K562 (cell line): ENCODE measurements at regions not wholly inside any gene's neighbourhood (a gene's known extent, or its start where the extent isn't known, plus 50 kb on each side); places are given as distances from the start of the nearest gene placed in this dataset.

Experiments used
- CEBPB ChIP-seq: fragments of 450-650 bp; IDR thresholded peaks from 2 replicates; pipeline ENCODE4 v1.6.1; 2016; ENCODE audit warnings: missing genetic modification characterization, missing compliant biosample characterization
- CREB1 ChIP-seq, 2 experiments: sonication (generic) in 1 of 2; formaldehyde crosslinking in 1 of 2; IDR thresholded peaks; 2 replicates each; pipeline versions ENCODE4 v1.6.1 to v1.8.0; 2012 to 2022; ENCODE audit warnings: inconsistent platforms in 1 of 2, mild to moderate bottlenecking in 1 of 2, missing genetic modification reagents in 1 of 2, moderate library complexity in 1 of 2
- CTCF ChIP-seq, 3 experiments: IDR thresholded peaks in 2 of 3; conservative IDR thresholded peaks in 1 of 3; 2 replicates each; pipeline ENCODE4 v1.5.1; 2011 to 2012; ENCODE audit warnings: low read length in 3 of 3, mild to moderate bottlenecking in 3 of 3, control low read depth in 2 of 3, improper control_type of control experiment in 1 of 3, inconsistent platforms in 1 of 3, low read depth in 1 of 3, mixed read lengths in 1 of 3, moderate library complexity in 1 of 3; ENCODE audit not compliant: insufficient read depth in 2 of 3
- MYC ChIP-seq, 2 experiments: fragments of 250-450 bp in 1 of 2; sonication (Bioruptor Pico) in 1 of 2; IDR thresholded peaks; 2 replicates each; pipeline versions ENCODE4 v1.5.1 to v1.6.1; 2012 to 2021; ENCODE audit warnings: low read depth in 2 of 2, borderline replicate concordance in 1 of 2, improper control_type of control experiment in 1 of 2, low read length in 1 of 2, mild to moderate bottlenecking in 1 of 2, moderate library complexity in 1 of 2
- POLR2A ChIP-seq: fragments of 450-650 bp; conservative IDR thresholded peaks from 2 replicates; pipeline ENCODE4 v1.6.1; 2016
- PTRF ChIP-seq: fragments of 450-650 bp; IDR thresholded peaks from 2 replicates; pipeline ENCODE4 v1.6.1; 2016; ENCODE audit warnings: mild to moderate bottlenecking, missing genetic modification characterization, missing compliant biosample characterization
- ZNF143 ChIP-seq: sonication (generic); formaldehyde crosslinking; IDR thresholded peaks from 2 replicates; pipeline ENCODE4 v1.9.0; 2022; ENCODE audit warnings: mild to moderate bottlenecking, missing genetic modification reagents
- ZNF449 ChIP-seq: fragments of 250-450 bp; sonication (Bioruptor Pico); IDR thresholded peaks from 2 replicates; pipeline ENCODE4 v1.8.0; 2022; ENCODE audit warnings: moderate library complexity, mild to moderate bottlenecking, inconsistent platforms

GRCh38 chr6:2509711-2510110 is 241.0 kb downstream of the MYLK4 start:
- TF ChIP-seq CTCF (IDR thresholded peaks at IDR 0.05 in 2 of 3, conservative IDR thresholded peaks at IDR 0.05 in 1 of 3; ENCODE audit: insufficient read depth in 2 of 3, low read depth in 1 of 3, low read length in 3 of 3) (no peak), ZNF449 (CRISPR knock-in tag) (no peak), PTRF (tag) (no peak), ZNF143 (CRISPR knock-in tag) (no peak), POLR2A (no peak), MYC (IDR thresholded peaks at IDR 0.05; ENCODE audit: low read depth, low read length) (no peak), MYC (CRISPR knock-in tag; IDR thresholded peaks at IDR 0.05; ENCODE audit: borderline replicate concordance, low read depth) (no peak), CREB1 (IDR thresholded peaks at IDR 0.05) (no peak), CREB1 (CRISPR knock-in tag; IDR thresholded peaks at IDR 0.05) (no peak), CEBPB (no peak)
